Cardiac muscle cell (in vitro differentiated cells and primary cell): ENCODE measurements at regions not wholly inside any gene's neighbourhood (a gene's known extent, or its start where the extent isn't known, plus 50 kb on each side); places are given as distances from the start of the nearest gene placed in this dataset.

Source experiments
- DNase-seq, 2 donors: peaks; one replicate each; pipeline versions ENCODE4 v3.0.0 to v3.0.0-alpha.2; 2010 to 2017; ENCODE audit warnings: low read depth in 1 of 2, low spot score in 1 of 2
- H3K27ac ChIP-seq: fragments of 200-600 bp; sonication (generic); 2 replicates; pipeline ENCODE4 v1.5.1; 2016
- H3K27me3 ChIP-seq: fragments of 200-600 bp; sonication (generic); 2 replicates; pipeline ENCODE4 v1.6.0; 2016; ENCODE audit warnings: control low read depth
- H3K36me3 ChIP-seq: fragments of 200-600 bp; sonication (generic); 2 replicates; pipeline ENCODE4 v1.5.1; 2016; ENCODE audit warnings: control low read depth
- H3K4me1 ChIP-seq: fragments of 200-600 bp; sonication (generic); 2 replicates; pipeline ENCODE4 v1.8.1; 2017; ENCODE audit warnings: low read depth, mild to moderate bottlenecking, mixed run types
- H3K4me3 ChIP-seq: fragments of 200-600 bp; sonication (generic); 2 replicates; pipeline ENCODE4 v1.5.1; 2016; ENCODE audit warnings: mild to moderate bottlenecking
- H3K9me3 ChIP-seq: fragments of 200-600 bp; sonication (generic); 2 replicates; pipeline ENCODE4 v1.5.1; 2017; ENCODE audit warnings: low read depth, mild to moderate bottlenecking, control low read depth
- CTCF ChIP-seq: IDR thresholded peaks from 2 replicates; pipeline ENCODE4 v1.5.1; 2012; ENCODE audit warnings: low read depth, mild to moderate bottlenecking, low read length

- Histone ChIP-seq H3K4me1 (no peaks in the 10 kb centered on the region), H3K9me3 (no peaks in the 10 kb centered on the region), H3K4me3 (no peak overlapping the region), H3K27ac (no peak overlapping the region), H3K27me3 (no peaks in the 10 kb centered on the region), H3K36me3 (no peaks in the 10 kb centered on the region)
- no peak for TF ChIP-seq CTCF
- DNase-seq = no peak
Observed at GRCh38 chr14:76282581-76282980, 93.4 kb upstream of the ESRRB start.

- no peak overlapping the region for H3K4me3 ChIP-seq
- H3K36me3 ChIP-seq = no peaks in the 10 kb centered on the region
- no peak for TF ChIP-seq CTCF
- no peaks in the 10 kb centered on the region for H3K27me3 ChIP-seq
- H3K4me1 ChIP-seq = no peaks in the 10 kb centered on the region
- no peak for DNase-seq
- no peak overlapping the region for H3K27ac ChIP-seq
- H3K9me3 ChIP-seq = no peaks in the 10 kb centered on the region
Observed at GRCh38 chr14:76287063-76287462, 88.9 kb upstream of the ESRRB start.

GRCh38 chr14:76289276-76289675 lies 86.7 kb upstream of the ESRRB start:
- no peak for DNase-seq
- H3K27ac ChIP-seq = no peak overlapping the region
- no peaks in the 10 kb centered on the region for H3K4me1 ChIP-seq
- H3K27me3 ChIP-seq = no peaks in the 10 kb centered on the region
- H3K36me3 ChIP-seq = no peaks in the 10 kb centered on the region
- no peaks in the 10 kb centered on the region for H3K9me3 ChIP-seq
- no peak for TF ChIP-seq CTCF
- H3K4me3 ChIP-seq = no peak overlapping the region

- no peaks in the 10 kb centered on the region for H3K9me3 ChIP-seq
- TF ChIP-seq CTCF = no peak
- no peak overlapping the region for H3K4me3 ChIP-seq
- H3K4me1 ChIP-seq = no peaks in the 10 kb centered on the region
- no peak overlapping the region for H3K27ac ChIP-seq
- H3K36me3 ChIP-seq = no peaks in the 10 kb centered on the region
- DNase-seq = no peak
- no peaks in the 10 kb centered on the region for H3K27me3 ChIP-seq
Observed at GRCh38 chr14:76292561-76292960, 83.4 kb upstream of the ESRRB start.

- TF ChIP-seq CTCF = no peak
- Histone ChIP-seq H3K9me3 (no peaks in the 10 kb centered on the region), H3K36me3 (no peaks in the 10 kb centered on the region), H3K27me3 (no peaks in the 10 kb centered on the region), H3K27ac (no peak overlapping the region), H3K4me3 (no peak overlapping the region), H3K4me1 (no peaks in the 10 kb centered on the region)
- no peak for DNase-seq
Observed at GRCh38 chr14:76293221-76293620, 82.7 kb upstream of the ESRRB start.

GRCh38 chr14:76293923-76294322 lies 82.0 kb upstream of the ESRRB start:
- no peaks in the 10 kb centered on the region for H3K4me1 ChIP-seq
- H3K9me3 ChIP-seq = no peaks in the 10 kb centered on the region
- TF ChIP-seq CTCF = no peak
- no peaks in the 10 kb centered on the region for H3K36me3 ChIP-seq
- no peak overlapping the region for H3K4me3 ChIP-seq
- no peak overlapping the region for H3K27ac ChIP-seq
- DNase-seq = no peak
- H3K27me3 ChIP-seq = no peaks in the 10 kb centered on the region
